OCI-LY7 (cell line): ENCODE measurements at regions not wholly inside any gene's neighbourhood (a gene's known extent, or its start where the extent isn't known, plus 50 kb on each side); places are given as distances from the start of the nearest gene placed in this dataset.

Experiments used
- CTCF ChIP-seq: fragments of 200-600 bp; sonication (generic); conservative IDR thresholded peaks from 2 replicates; pipeline ENCODE4 v1.5.1; 2014; ENCODE audit warnings: mild to moderate bottlenecking, antibody characterized with exemption, low read length, moderate library complexity, mixed read lengths
- EZH2phosphoT487 ChIP-seq: fragments of 200-600 bp; sonication (generic); IDR thresholded peaks from 2 replicates; pipeline ENCODE4 v1.6.1; 2018; ENCODE audit warnings: low read depth, borderline replicate concordance, mild to moderate bottlenecking, mixed run types, antibody characterized with exemption, low read length, moderate library complexity, mixed read lengths

DNA sequence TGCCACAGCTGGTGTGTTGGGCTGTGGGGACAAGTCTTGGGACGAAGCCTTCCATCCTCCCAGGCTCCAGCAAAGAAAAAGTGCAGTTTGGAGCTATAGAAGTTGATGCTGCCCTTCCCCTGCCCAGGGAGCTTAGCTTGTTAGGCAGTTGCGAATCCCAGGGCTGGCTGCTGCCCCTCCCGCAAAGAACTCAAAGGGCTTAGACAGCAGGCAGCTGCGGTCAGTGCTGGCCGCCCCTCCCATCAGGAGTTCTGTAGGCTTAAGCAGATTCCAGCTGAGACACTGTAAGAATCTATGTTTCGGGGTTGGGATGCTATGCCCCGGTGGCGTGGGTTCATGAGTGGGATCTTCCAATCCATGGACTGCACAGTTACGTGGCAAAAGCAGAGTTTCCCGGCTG lies 956.7 kb downstream of the GLUD2 start:
- TF ChIP-seq CTCF = no peak
- no peak for TF ChIP-seq EZH2phosphoT487
